Fibroblast of lung (primary cell): ENCODE measurements at regions not wholly inside any gene's neighbourhood (a gene's known extent, or its start where the extent isn't known, plus 50 kb on each side); places are given as distances from the start of the nearest gene placed in this dataset.

Experiments used
- EZH2 ChIP-seq: IDR thresholded peaks from 2 replicates; pipeline ENCODE4 v1.5.1; 2012; ENCODE audit warnings: low read length, control low read depth, mild to moderate bottlenecking; ENCODE audit errors: missing control alignments
- TF ChIP-seq, protein P1 (sequence below), 2 donors: IDR thresholded peaks in 1 of 2; conservative IDR thresholded peaks in 1 of 2; 1 replicate in 1 of 2; 2 replicates in 1 of 2; pipeline ENCODE4 v1.5.1; 2011 to 2012; ENCODE audit warnings: low read length in 2 of 2, control low read depth in 1 of 2, inconsistent platforms in 1 of 2, low read depth in 1 of 2, mild to moderate bottlenecking in 1 of 2

GRCh38 chr2:151157000-151157735 lies 104.5 kb downstream of the RBM43 start:
- TF ChIP-seq, protein P1, sequence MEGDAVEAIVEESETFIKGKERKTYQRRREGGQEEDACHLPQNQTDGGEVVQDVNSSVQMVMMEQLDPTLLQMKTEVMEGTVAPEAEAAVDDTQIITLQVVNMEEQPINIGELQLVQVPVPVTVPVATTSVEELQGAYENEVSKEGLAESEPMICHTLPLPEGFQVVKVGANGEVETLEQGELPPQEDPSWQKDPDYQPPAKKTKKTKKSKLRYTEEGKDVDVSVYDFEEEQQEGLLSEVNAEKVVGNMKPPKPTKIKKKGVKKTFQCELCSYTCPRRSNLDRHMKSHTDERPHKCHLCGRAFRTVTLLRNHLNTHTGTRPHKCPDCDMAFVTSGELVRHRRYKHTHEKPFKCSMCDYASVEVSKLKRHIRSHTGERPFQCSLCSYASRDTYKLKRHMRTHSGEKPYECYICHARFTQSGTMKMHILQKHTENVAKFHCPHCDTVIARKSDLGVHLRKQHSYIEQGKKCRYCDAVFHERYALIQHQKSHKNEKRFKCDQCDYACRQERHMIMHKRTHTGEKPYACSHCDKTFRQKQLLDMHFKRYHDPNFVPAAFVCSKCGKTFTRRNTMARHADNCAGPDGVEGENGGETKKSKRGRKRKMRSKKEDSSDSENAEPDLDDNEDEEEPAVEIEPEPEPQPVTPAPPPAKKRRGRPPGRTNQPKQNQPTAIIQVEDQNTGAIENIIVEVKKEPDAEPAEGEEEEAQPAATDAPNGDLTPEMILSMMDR (conservative IDR thresholded peaks at IDR 0.05 in 1 of 2, IDR thresholded peaks at IDR 0.05 in 1 of 2; ENCODE audit: low read depth in 1 of 2, low read length in 2 of 2) = no peak
- no peak for TF ChIP-seq EZH2
